ENCODE measurements at regions not wholly inside any gene's neighbourhood (a gene's known extent, or its start where the extent isn't known, plus 50 kb on each side); places are given as distances from the start of the nearest gene placed in this dataset.

- no peak for TF ChIP-seq RAD21 (IDR thresholded peaks at IDR 0.05; ENCODE audit: low read depth)
- no peak for TF ChIP-seq EZH2 (IDR thresholded peaks at IDR 0.05)
- TF ChIP-seq SRF (IDR thresholded peaks at IDR 0.05; ENCODE audit: low read depth): no peak
- TF ChIP-seq ZFX (IDR thresholded peaks at IDR 0.05): no peak
- no peak for TF ChIP-seq MAX (IDR thresholded peaks at IDR 0.05)
- TF ChIP-seq POLR2A (IDR thresholded peaks at IDR 0.05; ENCODE audit: borderline replicate concordance, extremely low read depth, insufficient read depth, insufficient read length): no peak
- DNase-seq (ENCODE audit: low read depth, low spot score) (no peak), ATAC-seq (no peak)
- Histone ChIP-seq H3K36me3 (ENCODE audit: control insufficient read depth in 1 of 2, insufficient read depth in 2 of 2, low read length in 2 of 2) (no peaks in the 10 kb centered on the region), H3K79me2 (ENCODE audit: insufficient read depth, low read length) (no peaks in the 10 kb centered on the region), H3K4me3 (replicated peaks in 1 of 2; ENCODE audit: low read depth in 1 of 2, low read length in 2 of 2) (no peak overlapping the region), H3K27ac (ENCODE audit: low read depth, low read length) (no peak overlapping the region), H3K4me1 (ENCODE audit: control insufficient read depth in 1 of 2, insufficient read depth in 2 of 2, low read length in 2 of 2) (peaks cover 28 to 33% of the 10 kb centered on the region in 2 experiments), H3K27me3 (ENCODE audit: insufficient read depth, low read length) (no peaks in the 10 kb centered on the region), H2AFZ (ENCODE audit: low read depth, low read length, poor library complexity, severe bottlenecking) (no peak overlapping the region), H3K9ac (ENCODE audit: low read length) (no peak overlapping the region), H3K9me2 (ENCODE audit: insufficient read depth) (no peaks in the 10 kb centered on the region), H3K9me3 (ENCODE audit: control insufficient read depth in 1 of 2, insufficient read depth in 1 of 2, low read depth in 1 of 2, low read length in 2 of 2) (no peaks in the 10 kb centered on the region), H4K20me1 (ENCODE audit: insufficient read depth) (no peaks in the 10 kb centered on the region), H3K4me2 (ENCODE audit: low read length) (no peak overlapping the region)
- intact Hi-C loops (cut with micrococcal nuclease): no loop called here
- CTCF ChIA-PET: no interaction called here
- POLR2A ChIA-PET: no interaction called here
- BruUV-seq (replicated peaks): no TSS peak
- RAD21 ChIA-PET (ENCODE audit: low non-redundant PET in 1 of 2, low total read pairs in 2 of 2, uncharacterized antibody in 2 of 2, unreplicated experiment in 2 of 2): no interaction called here
Observed at GRCh38 chr12:42958291-42958674, 368.7 kb upstream of the PRICKLE1 start.

- H3K4me3 ChIP-seq (replicated peaks in 1 of 2; ENCODE audit: low read depth in 1 of 2, low read length in 2 of 2): no peak overlapping the region
- H3K9ac ChIP-seq (ENCODE audit: low read length): no peak overlapping the region
- H3K36me3 ChIP-seq (ENCODE audit: control insufficient read depth in 1 of 2, insufficient read depth in 2 of 2, low read length in 2 of 2): no peaks in the 10 kb centered on the region
- no peak overlapping the region for H3K4me2 ChIP-seq (ENCODE audit: low read length)
- no peaks in the 10 kb centered on the region for H3K9me2 ChIP-seq (ENCODE audit: insufficient read depth)
- BruUV-seq (replicated peaks): no TSS peak
- no peak overlapping the region for H3K27ac ChIP-seq (ENCODE audit: low read depth, low read length)
- no peaks in the 10 kb centered on the region for H4K20me1 ChIP-seq (ENCODE audit: insufficient read depth)
- H3K27me3 ChIP-seq (ENCODE audit: insufficient read depth, low read length): no peaks in the 10 kb centered on the region
- H3K9me3 ChIP-seq (ENCODE audit: control insufficient read depth in 1 of 2, insufficient read depth in 1 of 2, low read depth in 1 of 2, low read length in 2 of 2): no peaks in the 10 kb centered on the region
- DNase-seq (ENCODE audit: low read depth, low spot score) (no peak), ATAC-seq (no peak)
- H3K4me1 ChIP-seq (ENCODE audit: control insufficient read depth in 1 of 2, insufficient read depth in 2 of 2, low read length in 2 of 2): peaks cover 28 to 33% of the 10 kb centered on the region in 2 experiments
- POLR2A ChIA-PET: no interaction called here
- CTCF ChIA-PET: no interaction called here
- no peaks in the 10 kb centered on the region for H3K79me2 ChIP-seq (ENCODE audit: insufficient read depth, low read length)
- intact Hi-C loops (cut with micrococcal nuclease): no loop called here
- H2AFZ ChIP-seq (ENCODE audit: low read depth, low read length, poor library complexity, severe bottlenecking): no peak overlapping the region
- TF ChIP-seq ZBTB33 (IDR thresholded peaks at IDR 0.05; ENCODE audit: extremely low read depth, insufficient replicate concordance, low read length) (no peak), RAD21 (IDR thresholded peaks at IDR 0.05; ENCODE audit: low read depth) (no peak), SRF (IDR thresholded peaks at IDR 0.05; ENCODE audit: low read depth) (no peak), CTCF (IDR thresholded peaks at IDR 0.05 in 2 of 3, conservative IDR thresholded peaks at IDR 0.05 in 1 of 3; ENCODE audit: borderline replicate concordance in 1 of 3, insufficient read depth in 1 of 3, low read depth in 2 of 3, low read length in 2 of 3) (no peak), MAX (IDR thresholded peaks at IDR 0.05) (no peak), JUND (IDR thresholded peaks at IDR 0.05) (no peak), POLR2A (IDR thresholded peaks at IDR 0.05; ENCODE audit: borderline replicate concordance, extremely low read depth, insufficient read depth, insufficient read length) (no peak), EGR1 (IDR thresholded peaks at IDR 0.05; ENCODE audit: low read depth) (no peak)
- RAD21 ChIA-PET (ENCODE audit: low non-redundant PET in 1 of 2, low total read pairs in 2 of 2, uncharacterized antibody in 2 of 2, unreplicated experiment in 2 of 2): no interaction called here
Observed at GRCh38 chr12:42957561-42958290, 368.2 kb upstream of the PRICKLE1 start.
